DMS 273 (cell line): ENCODE measurements at regions not wholly inside any gene's neighbourhood (a gene's known extent, or its start where the extent isn't known, plus 50 kb on each side); places are given as distances from the start of the nearest gene placed in this dataset.

Source experiments
- DNase-seq: peaks from one replicate; lab custom pipeline; 2025; ENCODE audit not compliant: unreplicated experiment; lab: John Stamatoyannopoulos, UW

DNA sequence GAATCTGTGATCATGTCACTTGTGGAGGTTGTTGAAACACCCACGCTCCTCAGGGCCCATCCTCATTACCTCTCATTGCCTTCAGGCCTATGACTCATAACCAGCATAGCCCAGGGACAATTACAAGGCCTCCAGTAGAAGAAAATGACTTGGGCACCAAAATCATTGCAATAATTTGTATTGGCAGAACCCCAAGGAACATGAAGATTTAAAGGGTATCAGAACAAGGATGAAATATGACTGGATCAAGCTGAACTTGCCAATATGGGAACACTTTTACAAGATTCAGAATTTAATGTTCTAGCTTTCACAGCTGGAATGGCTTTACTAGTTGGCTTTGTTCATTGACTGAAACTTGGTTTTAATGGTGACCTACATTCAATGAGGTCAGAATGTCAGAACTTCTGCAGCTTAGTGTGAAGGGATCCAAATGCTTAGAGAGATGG lies 156.4 kb downstream of the COPS8 start:
- no peak for DNase-seq

DNA sequence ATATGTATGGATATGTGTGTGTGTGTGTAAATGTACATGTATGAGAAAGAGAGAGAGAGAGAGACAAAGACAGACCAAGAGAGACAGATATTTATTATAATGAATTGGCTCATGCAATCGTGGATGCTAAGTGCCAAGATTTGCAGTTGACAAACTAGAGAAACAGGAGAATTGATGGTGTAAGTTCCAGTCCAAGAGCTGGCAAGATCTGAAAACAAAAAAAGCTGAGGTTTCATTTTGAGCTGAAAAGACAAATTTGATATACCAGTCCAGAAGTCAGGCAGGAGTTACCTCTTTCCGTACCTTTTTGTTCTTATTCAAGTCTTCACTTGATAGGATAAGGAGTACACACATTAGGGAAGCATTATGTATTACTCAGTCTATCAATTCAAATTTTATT lies 157.8 kb downstream of the COPS8 start:
- DNase-seq, result no peak

DNA sequence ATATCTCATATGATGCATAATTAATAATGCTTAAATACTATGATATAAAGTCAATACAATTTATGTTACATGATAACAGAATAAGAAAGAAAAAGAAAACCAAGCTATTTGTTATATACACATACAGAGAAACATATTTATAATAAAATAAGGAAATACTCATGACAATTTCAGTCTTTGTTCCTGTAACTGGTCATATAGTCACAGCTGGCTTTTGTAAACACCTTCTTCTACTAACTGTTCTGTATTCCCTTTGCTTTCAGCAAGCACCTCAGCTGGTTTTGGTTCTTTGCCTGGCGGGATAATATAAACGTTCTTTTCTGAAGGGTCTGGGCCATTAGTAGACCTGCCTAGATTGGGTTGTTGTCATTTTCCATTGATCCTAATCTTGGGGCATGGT lies 158.5 kb downstream of the COPS8 start:
- DNase-seq, result no peak

GRCh38 chr2:237244976-237245646 lies 159.4 kb downstream of the COPS8 start:
- DNase-seq, result no peak

GRCh38 chr2:237250599-237250998 lies 163.4 kb downstream of the COL6A3 start:
- DNase-seq, result no peak

DNA sequence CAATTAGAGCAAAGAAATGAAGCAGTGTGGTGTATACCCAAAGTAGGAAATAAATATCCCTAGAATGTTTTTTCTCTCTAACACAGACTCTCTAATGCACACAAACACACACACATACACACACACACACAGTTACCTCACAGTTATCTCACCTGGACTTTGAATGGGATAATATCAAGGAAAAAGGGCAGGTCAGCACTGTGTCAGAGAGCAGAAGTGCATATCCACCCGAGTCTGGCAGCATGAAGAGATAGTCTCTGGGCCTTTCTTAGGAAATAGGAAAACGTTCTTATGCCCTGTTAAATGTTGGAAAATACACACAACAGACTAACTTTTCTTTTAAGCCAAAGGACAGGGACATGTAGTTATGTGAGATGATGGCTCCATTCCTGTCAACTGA lies 162.0 kb downstream of the COL6A3 start:
- DNase-seq, result no peak

- peak; percentile 17 for DNase-seq
Measured at GRCh38 chr2:237253046-237253702, 160.8 kb downstream of the COL6A3 start.

DNA sequence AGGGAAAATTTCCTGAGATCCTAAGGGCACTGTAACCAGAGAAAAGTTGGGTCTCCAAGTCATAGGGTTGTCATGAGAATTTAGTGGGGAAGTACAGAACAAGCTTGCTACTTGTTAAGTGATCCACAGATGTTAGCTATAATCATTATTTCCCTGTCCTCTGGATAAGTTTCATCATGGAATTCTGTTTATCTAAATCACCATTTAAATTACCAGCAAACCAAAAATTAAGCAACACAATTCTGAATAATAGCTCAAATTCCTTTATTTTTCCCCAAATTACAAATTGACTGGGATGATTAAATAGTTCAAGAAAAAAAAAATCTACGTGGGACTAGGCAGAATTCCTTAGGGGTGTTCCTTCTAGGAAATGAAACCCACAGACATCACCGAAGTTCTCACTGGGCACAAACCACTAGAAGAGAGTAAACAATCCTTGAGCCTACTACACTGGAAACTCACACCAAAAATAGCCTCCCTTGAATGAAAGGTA lies 159.5 kb downstream of the COL6A3 start:
- no peak for DNase-seq

- DNase-seq, result no peak
Measured at GRCh38 chr2:237254911-237255578, 158.9 kb downstream of the COL6A3 start.

GRCh38 chr2:237256887-237257286 lies 157.1 kb downstream of the COL6A3 start:
- no peak for DNase-seq

DNA sequence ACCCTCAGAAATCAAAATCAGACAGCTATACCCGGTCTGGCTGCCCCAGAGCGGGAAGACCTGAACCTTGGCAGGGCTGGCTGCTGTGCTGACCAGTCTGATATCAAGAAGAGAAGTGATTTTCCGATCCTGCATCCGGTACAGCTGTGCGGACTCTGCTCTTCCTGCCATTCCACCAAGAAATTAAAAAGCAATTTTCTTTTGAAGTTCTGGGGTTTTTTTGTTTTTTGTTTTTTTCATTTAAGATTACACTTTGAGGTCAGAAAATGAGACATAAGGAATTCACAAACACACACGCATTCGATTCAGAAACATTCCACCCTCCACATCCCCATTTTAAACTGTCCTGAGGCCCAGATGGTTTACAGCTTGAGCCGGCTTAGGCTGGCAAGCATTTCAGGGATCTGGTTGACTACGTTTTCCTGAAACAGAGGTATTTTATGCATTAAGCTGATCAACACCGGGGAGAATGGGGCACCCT lies 156.5 kb downstream of the COL6A3 start:
- no peak for DNase-seq

- DNase-seq, result peak; percentile 10
Measured at GRCh38 chr2:237258116-237258515, 155.8 kb downstream of the COL6A3 start.

GRCh38 chr2:237258615-237259014 lies 155.3 kb downstream of the COL6A3 start:
- no peak for DNase-seq

DNA sequence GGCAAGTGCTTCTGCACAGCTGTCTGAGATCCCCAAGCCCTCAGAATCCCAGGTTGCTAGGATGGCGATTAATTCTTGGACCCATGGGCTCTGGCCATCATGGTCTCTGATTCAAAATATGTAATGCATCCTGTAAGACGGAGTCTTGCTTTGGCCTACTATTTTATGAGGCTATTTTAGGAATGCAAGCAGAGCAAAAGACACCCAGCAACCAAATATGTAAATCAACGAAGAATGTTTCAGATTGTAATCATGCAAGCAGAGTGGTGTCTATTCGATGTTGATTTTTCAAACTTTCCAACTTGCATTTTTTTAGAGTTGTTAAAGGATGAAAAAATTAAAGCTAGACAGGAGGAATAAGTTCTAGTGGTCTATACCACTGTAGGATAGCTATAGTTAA lies 154.8 kb downstream of the COL6A3 start:
- no peak for DNase-seq

- no peak for DNase-seq
Measured at GRCh38 chr2:237260039-237260620, 153.8 kb downstream of the COL6A3 start.

GRCh38 chr2:237260686-237261085 lies 153.3 kb downstream of the COL6A3 start:
- DNase-seq, result no peak

DNA sequence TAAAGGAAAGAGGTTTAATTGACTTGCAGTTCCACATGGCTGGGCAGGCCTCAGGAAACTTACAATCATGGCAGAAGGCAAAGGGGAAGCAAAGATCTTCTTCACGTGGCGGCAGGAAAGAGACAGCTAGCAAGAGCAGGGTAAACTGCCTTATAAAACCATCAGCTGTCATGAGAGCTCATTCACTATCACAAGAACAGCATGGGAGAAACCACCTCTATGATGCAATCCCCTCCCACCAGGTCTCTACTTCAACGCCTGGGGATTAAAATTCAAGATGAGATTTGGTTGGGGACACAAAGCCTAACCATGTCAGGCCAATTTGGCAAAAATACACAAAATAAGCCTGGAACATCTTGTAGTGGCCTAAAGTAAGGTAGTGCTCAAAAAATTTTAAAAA lies 152.6 kb downstream of the COL6A3 start:
- DNase-seq, result no peak

- DNase-seq, result no peak
Measured at GRCh38 chr2:237262838-237263771, 150.9 kb downstream of the COL6A3 start.

GRCh38 chr2:237264480-237265219 lies 149.3 kb downstream of the COL6A3 start:
- no peak for DNase-seq
